ENCODE measurements at regions not wholly inside any gene's neighbourhood (a gene's known extent, or its start where the extent isn't known, plus 50 kb on each side); places are given as distances from the start of the nearest gene placed in this dataset.

DNA sequence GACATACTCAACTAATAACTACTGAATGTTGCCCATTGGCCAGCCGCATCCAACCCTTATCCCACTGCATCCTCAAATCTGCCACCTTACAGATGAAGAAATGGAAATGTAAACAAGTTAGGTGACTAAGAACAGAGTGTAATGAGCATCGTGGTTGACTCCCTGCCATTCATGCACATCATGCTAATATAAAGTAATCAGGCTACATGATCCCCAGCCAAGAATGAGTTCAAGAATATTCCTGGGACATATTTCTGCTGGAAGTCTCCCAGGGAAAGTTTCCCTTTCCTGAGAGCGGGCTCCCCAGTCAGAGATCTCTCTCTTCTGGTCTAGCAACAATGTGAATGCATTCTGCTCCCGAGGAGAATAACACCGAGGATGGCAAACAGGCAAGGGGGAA, 55.9 kb upstream of the SERP2 start:
- no peak overlapping the region for H3K27ac Mint-ChIP-seq (ENCODE audit: unreplicated experiment)
- intact Hi-C loops (cut with micrococcal nuclease; ENCODE audit: unreplicated experiment) = no loop called here
- Histone ChIP-seq H3K4me3 (ENCODE audit: low read depth, low read length) (no peak overlapping the region), H3K9me3 (no peaks in the 10 kb centered on the region), H3K4me1 (peaks cover 5% of the 10 kb centered on the region; the same call in 1 of the 2 replicates), H3K27me3 (replicated peaks; ENCODE audit: control insufficient read depth, insufficient read depth, low read length) (no peaks in the 10 kb centered on the region), H3K36me3 (ENCODE audit: control insufficient read depth, insufficient read depth, low read length) (no peaks in the 10 kb centered on the region)
- TF ChIP-seq, protein P1, sequence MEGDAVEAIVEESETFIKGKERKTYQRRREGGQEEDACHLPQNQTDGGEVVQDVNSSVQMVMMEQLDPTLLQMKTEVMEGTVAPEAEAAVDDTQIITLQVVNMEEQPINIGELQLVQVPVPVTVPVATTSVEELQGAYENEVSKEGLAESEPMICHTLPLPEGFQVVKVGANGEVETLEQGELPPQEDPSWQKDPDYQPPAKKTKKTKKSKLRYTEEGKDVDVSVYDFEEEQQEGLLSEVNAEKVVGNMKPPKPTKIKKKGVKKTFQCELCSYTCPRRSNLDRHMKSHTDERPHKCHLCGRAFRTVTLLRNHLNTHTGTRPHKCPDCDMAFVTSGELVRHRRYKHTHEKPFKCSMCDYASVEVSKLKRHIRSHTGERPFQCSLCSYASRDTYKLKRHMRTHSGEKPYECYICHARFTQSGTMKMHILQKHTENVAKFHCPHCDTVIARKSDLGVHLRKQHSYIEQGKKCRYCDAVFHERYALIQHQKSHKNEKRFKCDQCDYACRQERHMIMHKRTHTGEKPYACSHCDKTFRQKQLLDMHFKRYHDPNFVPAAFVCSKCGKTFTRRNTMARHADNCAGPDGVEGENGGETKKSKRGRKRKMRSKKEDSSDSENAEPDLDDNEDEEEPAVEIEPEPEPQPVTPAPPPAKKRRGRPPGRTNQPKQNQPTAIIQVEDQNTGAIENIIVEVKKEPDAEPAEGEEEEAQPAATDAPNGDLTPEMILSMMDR (IDR thresholded peaks at IDR 0.05; ENCODE audit: insufficient read depth in 1 of 2, low read depth in 1 of 2, low read length in 1 of 2, severe bottlenecking in 1 of 2, unreplicated experiment in 1 of 2) = no peak
- BruUV-seq (replicated peaks) = no TSS peak
- no peaks in the 10 kb centered on the region for H3K9me3 Mint-ChIP-seq (ENCODE audit: unreplicated experiment)
- ChIA-PET CTCF (no interaction called here), POLR2A (interaction anchor here (0.6 kb wide), 1 partner anchor 52 kb away, joined by 3 read pairs; no protein-coding TSS in a partner anchor)
- DNase-seq = no peak
- no peaks in the 10 kb centered on the region for H3K4me1 Mint-ChIP-seq (ENCODE audit: low read depth, unreplicated experiment)
- no peaks in the 10 kb centered on the region for H3K36me3 Mint-ChIP-seq (ENCODE audit: insufficient read depth, unreplicated experiment)
- no peaks in the 10 kb centered on the region for H3K27me3 Mint-ChIP-seq (ENCODE audit: insufficient read depth, unreplicated experiment)
- no peak overlapping the region for H3K4me3 Mint-ChIP-seq (ENCODE audit: unreplicated experiment)

DNA sequence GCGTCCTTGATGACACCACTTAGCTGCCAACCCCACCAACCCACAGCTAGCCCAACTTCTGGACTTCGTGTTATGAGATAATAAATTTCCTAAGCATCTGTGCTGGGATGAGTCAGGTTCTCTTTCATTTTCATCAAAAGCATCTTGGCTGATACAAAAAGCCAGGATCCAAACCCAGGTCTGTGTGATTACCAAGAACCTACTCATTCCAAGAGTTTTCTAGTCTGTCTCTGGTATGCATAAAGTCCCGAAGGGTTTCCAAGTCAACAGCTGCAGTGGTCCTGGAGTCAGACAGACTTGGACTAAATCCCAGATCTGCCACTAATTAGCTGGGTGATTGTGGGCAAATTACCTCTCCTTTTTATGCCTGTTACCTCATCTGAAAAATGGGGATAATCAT, 55.5 kb upstream of the SERP2 start:
- no TSS peak for BruUV-seq (replicated peaks)
- TF ChIP-seq, protein P1 (IDR thresholded peaks at IDR 0.05; ENCODE audit: insufficient read depth in 1 of 2, low read depth in 1 of 2, low read length in 1 of 2, severe bottlenecking in 1 of 2, unreplicated experiment in 1 of 2) = no peak
- Mint-ChIP-seq H3K27me3 (ENCODE audit: insufficient read depth, unreplicated experiment) (no peaks in the 10 kb centered on the region), H3K36me3 (ENCODE audit: insufficient read depth, unreplicated experiment) (no peaks in the 10 kb centered on the region), H3K4me1 (ENCODE audit: low read depth, unreplicated experiment) (no peaks in the 10 kb centered on the region), H3K9me3 (ENCODE audit: unreplicated experiment) (no peaks in the 10 kb centered on the region), H3K27ac (ENCODE audit: unreplicated experiment) (no peak overlapping the region), H3K4me3 (ENCODE audit: unreplicated experiment) (no peak overlapping the region)
- no peaks in the 10 kb centered on the region for H3K9me3 ChIP-seq
- H3K36me3 ChIP-seq (ENCODE audit: control insufficient read depth, insufficient read depth, low read length) = no peaks in the 10 kb centered on the region
- no peaks in the 10 kb centered on the region for H3K27me3 ChIP-seq (replicated peaks; ENCODE audit: control insufficient read depth, insufficient read depth, low read length)
- DNase-seq = no peak
- CTCF ChIA-PET = no interaction called here
- peaks cover 9% of the 10 kb centered on the region; the same call in 1 of the 2 replicates for H3K4me1 ChIP-seq
- intact Hi-C loops (cut with micrococcal nuclease; ENCODE audit: unreplicated experiment) = no loop called here
- POLR2A ChIA-PET = no interaction called here
- H3K4me3 ChIP-seq (ENCODE audit: low read depth, low read length) = no peak overlapping the region

DNA sequence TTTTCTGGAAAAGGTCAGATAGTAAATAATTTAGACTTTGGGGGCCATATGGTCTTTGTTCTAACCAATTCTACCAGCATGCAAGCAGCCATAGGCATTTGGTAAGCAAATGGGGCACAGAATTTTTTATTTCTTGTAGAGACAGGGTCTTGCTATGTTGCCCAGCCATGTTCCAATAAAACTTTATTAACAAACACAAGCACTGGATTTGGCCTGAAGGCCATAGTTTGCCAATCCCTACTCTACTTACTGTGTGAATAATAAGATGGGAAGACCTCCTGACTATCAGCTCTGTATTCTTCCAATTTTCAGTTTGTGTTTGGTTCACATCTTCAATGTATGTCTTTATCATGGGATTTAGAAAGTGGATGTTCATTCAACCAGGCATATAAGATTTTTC, 53.0 kb upstream of the SERP2 start:
- no peak overlapping the region for H3K27ac Mint-ChIP-seq (ENCODE audit: unreplicated experiment)
- no peaks in the 10 kb centered on the region for H3K36me3 Mint-ChIP-seq (ENCODE audit: insufficient read depth, unreplicated experiment)
- no peak for DNase-seq
- Histone ChIP-seq H3K36me3 (ENCODE audit: control insufficient read depth, insufficient read depth, low read length) (no peaks in the 10 kb centered on the region), H3K4me1 (peaks cover 9% of the 10 kb centered on the region; the same call in 1 of the 2 replicates), H3K27me3 (replicated peaks; ENCODE audit: control insufficient read depth, insufficient read depth, low read length) (no peaks in the 10 kb centered on the region), H3K9me3 (no peaks in the 10 kb centered on the region), H3K4me3 (ENCODE audit: low read depth, low read length) (no peak overlapping the region)
- ChIA-PET POLR2A (no interaction called here), CTCF (no interaction called here)
- no peaks in the 10 kb centered on the region for H3K27me3 Mint-ChIP-seq (ENCODE audit: insufficient read depth, unreplicated experiment)
- intact Hi-C loops (cut with micrococcal nuclease; ENCODE audit: unreplicated experiment) = no loop called here
- TF ChIP-seq, protein P1 (IDR thresholded peaks at IDR 0.05; ENCODE audit: insufficient read depth in 1 of 2, low read depth in 1 of 2, low read length in 1 of 2, severe bottlenecking in 1 of 2, unreplicated experiment in 1 of 2) = no peak
- no peaks in the 10 kb centered on the region for H3K9me3 Mint-ChIP-seq (ENCODE audit: unreplicated experiment)
- H3K4me1 Mint-ChIP-seq (ENCODE audit: low read depth, unreplicated experiment) = no peaks in the 10 kb centered on the region
- no peak overlapping the region for H3K4me3 Mint-ChIP-seq (ENCODE audit: unreplicated experiment)
- BruUV-seq (replicated peaks) = no TSS peak

All from Caco-2 (cell line).